ENCODE measurements at regions not wholly inside any gene's neighbourhood (a gene's known extent, or its start where the extent isn't known, plus 50 kb on each side); places are given as distances from the start of the nearest gene placed in this dataset.
A peak's percentile ranks its signal among the peaks of the same experiment; 100 is the strongest.

DNA sequence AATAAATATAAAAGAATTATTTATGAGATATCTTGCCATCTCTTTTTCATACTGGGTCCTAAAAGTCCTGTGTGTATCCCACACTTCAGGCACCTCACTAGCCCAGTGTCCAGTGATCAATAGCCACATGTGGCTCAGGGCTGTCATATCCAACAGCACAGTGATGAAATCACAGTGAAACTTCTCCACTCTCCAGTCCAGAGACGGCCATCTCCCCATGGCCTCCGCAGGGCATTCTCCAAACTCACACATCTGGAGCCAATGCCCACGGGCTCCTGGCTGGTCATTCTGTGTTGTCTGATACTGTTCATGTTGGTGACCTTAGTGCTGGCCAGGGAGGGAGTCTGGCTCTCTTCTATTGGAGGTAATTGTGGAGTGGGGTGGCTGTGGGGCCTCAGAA lies 125.2 kb upstream of the SDK2 start:
- peaks cover 0 to 11% of the 10 kb centered on the region in 2 donors for H3K27me3 ChIP-seq (ENCODE audit: control insufficient read depth in 2 of 2, insufficient read depth in 1 of 2, low read length in 1 of 2)
- H3K9me3 ChIP-seq (ENCODE audit: control insufficient read depth in 2 of 2, insufficient read depth in 1 of 2, low read length in 1 of 2) = no peaks in the 10 kb centered on the region
- 94% methylated on average over 3 of the region's 3 CpGs for WGBS
- H3K4me1 ChIP-seq (ENCODE audit: control insufficient read depth in 2 of 2, insufficient read depth in 2 of 2, low read length in 2 of 2) = no peaks in the 10 kb centered on the region
- no peak overlapping the region for H3K4me3 ChIP-seq (ENCODE audit: low read length in 2 of 2)
- DNase-seq (ENCODE audit: low read depth in 6 of 9, low spot score in 9 of 9) = no peak
- no peaks in the 10 kb centered on the region for H3K36me3 ChIP-seq (ENCODE audit: control insufficient read depth in 2 of 2, insufficient read depth in 2 of 2, low read length in 1 of 2)
- H3K27ac ChIP-seq (ENCODE audit: low read depth in 1 of 2, low read length in 1 of 2) = no peak overlapping the region

DNA sequence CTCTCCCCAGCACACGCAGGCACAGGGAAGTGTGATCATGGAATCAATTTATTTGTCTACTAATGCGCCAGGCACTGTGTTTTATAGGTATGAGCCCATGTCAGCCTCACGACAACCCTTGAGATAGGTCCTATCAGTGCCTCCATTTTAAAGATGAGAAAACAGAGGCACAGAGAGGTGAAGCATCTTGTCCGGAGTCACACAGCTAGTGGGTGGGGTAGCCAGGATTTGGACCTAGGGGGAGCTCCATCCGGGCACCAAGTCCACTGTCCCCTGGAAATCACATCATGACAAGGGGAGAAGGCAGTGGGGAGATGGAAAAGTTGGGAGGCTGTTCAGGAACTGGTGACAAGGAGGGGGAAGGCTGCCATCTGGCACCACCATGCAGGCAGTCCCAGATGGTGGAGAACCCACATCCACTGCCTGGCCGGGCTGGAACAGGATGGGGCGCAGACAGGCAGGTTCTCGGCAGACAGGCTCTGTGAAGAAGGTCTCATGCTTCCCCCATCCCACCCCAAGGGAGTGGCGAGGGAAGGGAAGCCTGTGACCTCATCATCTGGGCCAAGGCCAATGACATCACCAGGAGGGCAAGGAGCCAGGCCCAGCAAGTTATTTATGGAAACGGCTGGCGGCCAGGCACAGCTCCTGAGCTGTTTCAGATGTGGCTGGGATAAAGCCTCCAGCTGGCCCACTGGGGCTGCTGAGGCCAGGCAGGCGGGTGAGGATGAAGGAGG lies 126.0 kb upstream of the SDK2 start:
- H3K4me1 ChIP-seq (ENCODE audit: control insufficient read depth in 2 of 2, insufficient read depth in 2 of 2, low read length in 2 of 2) = no peaks in the 10 kb centered on the region
- no peaks in the 10 kb centered on the region for H3K36me3 ChIP-seq (ENCODE audit: control insufficient read depth in 2 of 2, insufficient read depth in 2 of 2, low read length in 1 of 2)
- WGBS = 81% methylated on average over 12 of the region's 12 CpGs
- H3K4me3 ChIP-seq (ENCODE audit: low read length in 2 of 2) = no peak overlapping the region
- peaks cover 0 to 11% of the 10 kb centered on the region in 2 donors for H3K27me3 ChIP-seq (ENCODE audit: control insufficient read depth in 2 of 2, insufficient read depth in 1 of 2, low read length in 1 of 2)
- no peak overlapping the region for H3K27ac ChIP-seq (ENCODE audit: low read depth in 1 of 2, low read length in 1 of 2)
- H3K9me3 ChIP-seq (ENCODE audit: control insufficient read depth in 2 of 2, insufficient read depth in 1 of 2, low read length in 1 of 2) = no peaks in the 10 kb centered on the region
- DNase-seq (ENCODE audit: low read depth in 6 of 9, low spot score in 9 of 9) = peak in 2 of 9 donors; percentile 13

DNA sequence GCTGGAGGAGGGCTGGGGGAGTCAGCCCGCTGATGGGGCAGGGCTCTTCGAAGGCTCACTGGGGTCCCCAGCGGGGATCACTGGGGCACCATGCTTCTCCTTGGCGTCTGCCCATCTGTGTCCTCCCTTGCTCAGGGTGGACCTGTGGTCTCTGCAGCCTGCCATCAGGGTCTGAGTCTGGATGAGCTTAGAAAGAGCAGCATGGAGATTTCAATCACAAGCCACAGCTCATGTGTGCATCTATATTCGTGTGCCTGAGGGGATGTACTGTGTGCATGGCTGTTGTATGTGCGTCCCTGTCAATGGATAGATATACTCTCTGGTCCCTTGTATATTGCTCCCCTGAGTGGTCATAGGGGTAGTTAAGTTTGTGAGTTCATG lies 126.6 kb upstream of the SDK2 start:
- WGBS = 77% methylated on average over 6 of the region's 6 CpGs
- Histone ChIP-seq H3K9me3 (ENCODE audit: control insufficient read depth in 2 of 2, insufficient read depth in 1 of 2, low read length in 1 of 2) (no peaks in the 10 kb centered on the region), H3K27me3 (ENCODE audit: control insufficient read depth in 2 of 2, insufficient read depth in 1 of 2, low read length in 1 of 2) (peaks cover 0 to 11% of the 10 kb centered on the region in 2 donors), H3K36me3 (ENCODE audit: control insufficient read depth in 2 of 2, insufficient read depth in 2 of 2, low read length in 1 of 2) (no peaks in the 10 kb centered on the region), H3K4me3 (ENCODE audit: low read length in 2 of 2) (no peak overlapping the region), H3K4me1 (ENCODE audit: control insufficient read depth in 2 of 2, insufficient read depth in 2 of 2, low read length in 2 of 2) (no peaks in the 10 kb centered on the region), H3K27ac (ENCODE audit: low read depth in 1 of 2, low read length in 1 of 2) (no peak overlapping the region)
- no peak for DNase-seq (ENCODE audit: low read depth in 6 of 9, low spot score in 9 of 9)

DNA sequence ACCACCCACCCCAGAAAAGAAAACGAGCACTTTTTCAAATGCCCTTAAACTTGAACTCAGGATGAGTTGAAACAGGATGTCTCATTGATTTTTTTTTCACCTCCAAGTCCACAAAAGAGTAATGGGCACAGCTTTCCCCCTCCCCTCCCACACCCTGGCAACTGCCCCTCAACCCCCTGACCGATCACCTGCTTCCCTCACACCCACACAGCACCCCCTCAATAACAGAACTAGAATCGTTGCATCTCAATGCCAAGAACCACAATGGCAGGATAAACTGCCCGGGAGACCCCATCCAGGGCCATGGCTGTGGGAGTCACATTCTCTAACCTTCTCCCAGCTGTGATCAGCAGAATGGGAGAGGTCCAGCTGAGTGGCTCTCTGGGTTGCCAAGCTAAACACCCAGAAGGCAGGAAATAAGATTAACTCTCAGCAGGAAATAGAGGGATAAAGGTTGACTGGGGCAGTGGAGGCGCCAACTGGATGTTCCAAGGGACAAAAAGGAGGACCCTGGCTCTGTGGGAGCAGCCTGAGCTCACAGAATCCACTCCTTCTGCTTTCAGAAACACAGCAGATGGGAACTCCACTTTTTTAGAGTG lies 128.0 kb upstream of the SDK2 start:
- H3K4me3 ChIP-seq (ENCODE audit: low read length in 2 of 2) = no peak overlapping the region
- no peak for DNase-seq (ENCODE audit: low read depth in 6 of 9, low spot score in 9 of 9)
- peaks cover 0 to 2% of the 10 kb centered on the region in 2 donors for H3K9me3 ChIP-seq (ENCODE audit: control insufficient read depth in 2 of 2, insufficient read depth in 1 of 2, low read length in 1 of 2)
- peaks cover 0 to 11% of the 10 kb centered on the region in 2 donors for H3K27me3 ChIP-seq (ENCODE audit: control insufficient read depth in 2 of 2, insufficient read depth in 1 of 2, low read length in 1 of 2)
- no peaks in the 10 kb centered on the region for H3K36me3 ChIP-seq (ENCODE audit: control insufficient read depth in 2 of 2, insufficient read depth in 2 of 2, low read length in 1 of 2)
- no peaks in the 10 kb centered on the region for H3K4me1 ChIP-seq (ENCODE audit: control insufficient read depth in 2 of 2, insufficient read depth in 2 of 2, low read length in 2 of 2)
- no peak overlapping the region for H3K27ac ChIP-seq (ENCODE audit: low read depth in 1 of 2, low read length in 1 of 2)
- 77% methylated on average over 5 of the region's 5 CpGs for WGBS

DNA sequence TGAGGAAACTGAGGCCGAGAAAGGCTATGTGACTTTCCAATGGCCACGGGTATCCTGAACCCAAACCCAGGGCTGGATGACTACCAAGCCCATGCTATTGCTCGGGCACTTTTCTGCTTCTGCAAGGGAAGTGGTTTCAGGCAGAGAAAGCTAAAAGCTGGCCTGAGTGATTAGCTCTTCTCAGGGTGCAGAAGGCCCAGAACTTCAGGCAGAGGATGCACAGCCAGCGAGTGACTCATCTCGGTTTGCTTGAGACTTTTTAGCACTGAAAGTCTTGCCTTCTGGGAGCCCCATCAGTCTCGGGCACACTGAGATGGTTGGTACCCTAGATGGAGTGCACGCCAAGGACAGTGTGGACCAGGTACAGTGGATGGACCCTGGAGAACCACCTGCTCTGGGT lies 129.5 kb upstream of the SDK2 start:
- Histone ChIP-seq H3K27ac (ENCODE audit: low read depth in 1 of 2, low read length in 1 of 2) (no peak overlapping the region), H3K36me3 (ENCODE audit: control insufficient read depth in 2 of 2, insufficient read depth in 2 of 2, low read length in 1 of 2) (no peaks in the 10 kb centered on the region), H3K9me3 (ENCODE audit: control insufficient read depth in 2 of 2, insufficient read depth in 1 of 2, low read length in 1 of 2) (peaks cover 0 to 2% of the 10 kb centered on the region in 2 donors), H3K4me1 (ENCODE audit: control insufficient read depth in 2 of 2, insufficient read depth in 2 of 2, low read length in 2 of 2) (no peaks in the 10 kb centered on the region), H3K27me3 (ENCODE audit: control insufficient read depth in 2 of 2, insufficient read depth in 1 of 2, low read length in 1 of 2) (peaks cover 0 to 8% of the 10 kb centered on the region in 2 donors), H3K4me3 (ENCODE audit: low read length in 2 of 2) (no peak overlapping the region)
- 80% methylated on average over 7 of the region's 7 CpGs for WGBS
- no peak for DNase-seq (ENCODE audit: low read depth in 6 of 9, low spot score in 9 of 9)

DNA sequence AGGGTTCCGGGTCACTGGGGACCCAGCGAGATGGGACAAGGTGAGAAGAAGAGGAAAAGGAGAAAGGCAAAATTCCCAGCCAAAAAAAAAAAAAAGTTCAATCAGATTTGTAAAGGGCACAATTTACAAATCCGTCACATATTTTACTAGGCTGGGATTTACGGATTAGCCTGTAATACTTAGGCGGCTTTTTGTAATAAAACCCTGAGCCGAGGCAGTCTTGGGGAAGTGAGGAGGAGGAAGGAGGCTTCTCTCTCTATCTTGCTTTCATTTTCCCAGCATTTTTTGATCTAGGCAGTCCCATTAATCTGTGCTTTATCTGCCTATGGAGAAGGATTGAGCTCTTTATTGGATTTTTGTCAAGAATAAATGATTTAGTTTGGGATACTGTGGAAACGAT lies 130.6 kb upstream of the SDK2 start:
- Histone ChIP-seq H3K9me3 (ENCODE audit: control insufficient read depth in 2 of 2, insufficient read depth in 1 of 2, low read length in 1 of 2) (peaks cover 0 to 5% of the 10 kb centered on the region in 2 donors), H3K27ac (ENCODE audit: low read depth in 1 of 2, low read length in 1 of 2) (no peak overlapping the region), H3K4me3 (ENCODE audit: low read length in 2 of 2) (no peak overlapping the region), H3K27me3 (ENCODE audit: control insufficient read depth in 2 of 2, insufficient read depth in 1 of 2, low read length in 1 of 2) (peaks cover 0 to 8% of the 10 kb centered on the region in 2 donors), H3K36me3 (ENCODE audit: control insufficient read depth in 2 of 2, insufficient read depth in 2 of 2, low read length in 1 of 2) (no peaks in the 10 kb centered on the region), H3K4me1 (ENCODE audit: control insufficient read depth in 2 of 2, insufficient read depth in 2 of 2, low read length in 2 of 2) (no peaks in the 10 kb centered on the region)
- no peak for DNase-seq (ENCODE audit: low read depth in 6 of 9, low spot score in 9 of 9)
- 85% methylated on average over 7 of the region's 7 CpGs for WGBS

DNA sequence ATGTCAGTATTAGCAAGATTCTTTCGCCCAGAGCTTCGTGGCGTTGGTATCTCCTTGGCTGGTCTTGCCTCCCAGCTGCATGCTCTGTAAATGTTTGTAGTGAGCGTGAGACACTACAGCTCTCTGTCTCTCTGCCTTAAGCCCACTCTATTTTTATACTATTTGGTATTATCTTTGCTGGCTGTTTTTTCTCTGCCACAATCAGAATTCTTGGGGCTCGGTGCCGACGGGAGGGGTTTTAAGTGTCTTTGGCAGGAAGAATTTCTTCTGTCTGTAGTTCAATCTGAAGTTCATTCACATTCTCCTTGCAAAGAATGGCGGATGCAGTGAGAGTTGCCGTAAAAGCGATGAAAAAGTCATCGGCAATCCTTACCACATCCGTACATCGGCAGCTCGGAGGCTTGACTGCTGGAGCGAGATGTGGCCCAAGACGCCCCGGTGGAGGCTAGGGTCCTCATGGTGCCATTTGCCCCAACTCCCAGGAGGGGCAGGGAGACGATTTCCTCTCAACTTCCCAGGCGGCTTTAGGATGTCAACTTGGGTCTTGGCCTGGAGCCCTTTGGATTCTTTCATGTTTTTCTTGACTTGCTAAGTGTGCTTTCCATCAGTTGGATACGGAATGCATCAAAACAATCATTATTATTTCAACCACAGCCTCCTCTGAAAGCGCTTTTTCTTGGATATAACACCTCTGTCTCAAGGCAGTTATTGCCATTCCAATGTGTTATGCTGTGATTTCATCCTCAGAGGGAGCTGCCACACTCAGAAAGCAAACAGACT lies 132.3 kb upstream of the SDK2 start:
- H3K27ac ChIP-seq (ENCODE audit: low read depth in 1 of 2, low read length in 1 of 2) = no peak overlapping the region
- WGBS = 93% methylated on average over 21 of the region's 21 CpGs
- peaks cover 0 to 2% of the 10 kb centered on the region in 2 donors for H3K27me3 ChIP-seq (ENCODE audit: control insufficient read depth in 2 of 2, insufficient read depth in 1 of 2, low read length in 1 of 2)
- no peaks in the 10 kb centered on the region for H3K4me1 ChIP-seq (ENCODE audit: control insufficient read depth in 2 of 2, insufficient read depth in 2 of 2, low read length in 2 of 2)
- H3K36me3 ChIP-seq (ENCODE audit: control insufficient read depth in 2 of 2, insufficient read depth in 2 of 2, low read length in 1 of 2) = no peaks in the 10 kb centered on the region
- DNase-seq (ENCODE audit: low read depth in 6 of 9, low spot score in 9 of 9) = no peak
- no peak overlapping the region for H3K4me3 ChIP-seq (ENCODE audit: low read length in 2 of 2)
- peaks cover 0 to 5% of the 10 kb centered on the region in 2 donors for H3K9me3 ChIP-seq (ENCODE audit: control insufficient read depth in 2 of 2, insufficient read depth in 1 of 2, low read length in 1 of 2)

DNA sequence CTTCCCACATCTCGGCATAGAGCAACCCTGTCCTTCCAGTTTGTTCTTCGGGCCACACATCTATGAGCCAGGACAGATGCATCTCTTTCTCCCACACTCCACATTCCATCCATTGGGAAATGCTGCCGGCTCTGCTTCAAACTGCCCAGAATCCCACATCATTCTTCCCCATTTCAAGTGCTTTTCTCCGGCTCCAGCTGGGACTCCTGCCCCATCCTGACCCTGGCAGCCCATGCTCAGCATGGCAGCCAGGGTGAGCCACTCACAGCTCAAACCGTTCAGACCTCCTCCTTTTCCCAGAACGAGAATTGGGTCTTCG lies 132.8 kb upstream of the SDK2 start:
- no peaks in the 10 kb centered on the region for H3K36me3 ChIP-seq (ENCODE audit: control insufficient read depth in 2 of 2, insufficient read depth in 2 of 2, low read length in 1 of 2)
- no peak for DNase-seq (ENCODE audit: low read depth in 6 of 9, low spot score in 9 of 9)
- peaks cover 0 to 5% of the 10 kb centered on the region in 2 donors for H3K9me3 ChIP-seq (ENCODE audit: control insufficient read depth in 2 of 2, insufficient read depth in 1 of 2, low read length in 1 of 2)
- peaks cover 0 to under 1% of the 10 kb centered on the region in 2 donors for H3K27me3 ChIP-seq (ENCODE audit: control insufficient read depth in 2 of 2, insufficient read depth in 1 of 2, low read length in 1 of 2)
- WGBS = 88% methylated on average over 7 of the region's 7 CpGs
- H3K4me1 ChIP-seq (ENCODE audit: control insufficient read depth in 2 of 2, insufficient read depth in 2 of 2, low read length in 2 of 2) = no peaks in the 10 kb centered on the region
- H3K4me3 ChIP-seq (ENCODE audit: low read length in 2 of 2) = no peak overlapping the region
- no peak overlapping the region for H3K27ac ChIP-seq (ENCODE audit: low read depth in 1 of 2, low read length in 1 of 2)

DNA sequence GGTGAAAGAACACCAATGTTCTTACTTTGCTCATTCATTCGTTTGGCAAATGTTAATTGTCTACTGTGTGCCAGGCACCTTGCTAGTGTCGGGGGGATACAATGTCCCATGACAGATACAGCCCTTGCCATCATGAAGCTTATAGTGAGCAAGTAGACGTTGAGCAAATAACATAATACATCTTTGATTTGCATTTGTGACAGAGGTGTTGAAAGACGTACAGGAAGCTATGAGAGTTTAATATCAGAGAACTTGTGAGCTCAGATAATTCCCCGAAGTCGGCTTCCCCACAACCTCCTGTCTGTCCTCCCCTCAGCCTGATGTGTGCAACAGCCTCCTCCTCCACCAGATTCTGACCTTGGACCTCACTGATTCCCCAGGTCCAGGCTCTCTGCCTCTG lies 138.0 kb upstream of the SDK2 start:
- Histone ChIP-seq H3K9me3 (ENCODE audit: control insufficient read depth in 2 of 2, insufficient read depth in 1 of 2, low read length in 1 of 2) (peaks cover 0 to 3% of the 10 kb centered on the region in 2 donors), H3K27ac (ENCODE audit: low read depth in 1 of 2, low read length in 1 of 2) (no peak overlapping the region), H3K27me3 (ENCODE audit: control insufficient read depth in 2 of 2, insufficient read depth in 1 of 2, low read length in 1 of 2) (peaks cover 5 to 29% of the 10 kb centered on the region in 2 donors), H3K4me3 (ENCODE audit: low read length in 2 of 2) (no peak overlapping the region), H3K36me3 (ENCODE audit: control insufficient read depth in 2 of 2, insufficient read depth in 2 of 2, low read length in 1 of 2) (no peaks in the 10 kb centered on the region), H3K4me1 (ENCODE audit: control insufficient read depth in 2 of 2, insufficient read depth in 2 of 2, low read length in 2 of 2) (no peaks in the 10 kb centered on the region)
- whole genome bisulfite sequencing = 73% methylated on average over 6 of the region's 6 CpGs
- no peak for DNase-seq (ENCODE audit: low read depth in 6 of 9, low spot score in 9 of 9)

All from thymus (tissue), 11 donors.